Progenitor cell of endocrine pancreas (in vitro differentiated cells): ENCODE measurements at regions not wholly inside any gene's neighbourhood (a gene's known extent, or its start where the extent isn't known, plus 50 kb on each side); places are given as distances from the start of the nearest gene placed in this dataset.
A peak's percentile ranks its signal among the peaks of the same experiment; 100 is the strongest.

Experiments
- DNase-seq: peaks from one replicate; pipeline ENCODE4 v3.0.0; 2021; ENCODE audit warnings: low spot score; ENCODE audit not compliant: unreplicated experiment
- H3K27ac Mint-ChIP-seq: 2 replicates; pipeline ENCODE4 v1.8.0; 2021; ENCODE audit warnings: mild to moderate bottlenecking, moderate library complexity, mixed read lengths
- H3K27me3 Mint-ChIP-seq: 2 replicates; pipeline ENCODE4 v1.8.0; 2021; ENCODE audit warnings: mixed read lengths
- H3K36me3 Mint-ChIP-seq: 2 replicates; pipeline ENCODE4 v1.8.0; 2022; ENCODE audit warnings: mixed read lengths; ENCODE audit not compliant: insufficient read depth
- H3K4me1 Mint-ChIP-seq: 2 replicates; pipeline ENCODE4 v1.8.0; 2021; ENCODE audit warnings: low read depth, mixed read lengths
- H3K4me3 Mint-ChIP-seq: 2 replicates; pipeline ENCODE4 v1.8.0; 2021; ENCODE audit warnings: low read depth, mild to moderate bottlenecking, moderate library complexity, mixed read lengths
- H3K9me3 Mint-ChIP-seq: 2 replicates; pipeline ENCODE4 v1.8.0; 2021; ENCODE audit warnings: low read depth, mixed read lengths
- CTCF ChIP-seq: fragments of 200-600 bp; sonication (generic); IDR thresholded peaks from one replicate; pipeline ENCODE4 v1.5.0; 2021; ENCODE audit warnings: antibody characterized with exemption, mild to moderate bottlenecking; ENCODE audit not compliant: unreplicated experiment

- H3K9me3 Mint-ChIP-seq, result no peaks in the 10 kb centered on the region
- no peaks in the 10 kb centered on the region for H3K36me3 Mint-ChIP-seq
- no peak for DNase-seq
- peaks cover 10% of the 10 kb centered on the region for H3K27me3 Mint-ChIP-seq
- H3K4me3 Mint-ChIP-seq, result no peak overlapping the region
- no peak overlapping the region for H3K27ac Mint-ChIP-seq
- H3K4me1 Mint-ChIP-seq, result peaks cover 10% of the 10 kb centered on the region
- TF ChIP-seq CTCF, result no peak
Measured at GRCh38 chr7:21243265-21243664, 184.6 kb upstream of the SP4 start.

- peak overlapping the region; percentile 81 for H3K27ac Mint-ChIP-seq
- H3K4me3 Mint-ChIP-seq, result no peak overlapping the region
- no peak for DNase-seq
- peaks cover 19% of the 10 kb centered on the region for H3K4me1 Mint-ChIP-seq
- H3K27me3 Mint-ChIP-seq, result peaks cover 43% of the 10 kb centered on the region
- TF ChIP-seq CTCF, result peak; percentile 11
- no peaks in the 10 kb centered on the region for H3K36me3 Mint-ChIP-seq
- H3K9me3 Mint-ChIP-seq, result no peaks in the 10 kb centered on the region
Measured at GRCh38 chr7:21251151-21251800, 176.6 kb upstream of the SP4 start.

- Mint-ChIP-seq H3K36me3 (no peaks in the 10 kb centered on the region), H3K27ac (no peak overlapping the region), H3K4me1 (peaks cover 19% of the 10 kb centered on the region), H3K4me3 (no peak overlapping the region), H3K27me3 (peaks cover 36% of the 10 kb centered on the region), H3K9me3 (no peaks in the 10 kb centered on the region)
- TF ChIP-seq CTCF, result peak; percentile 80
- peak; percentile 46 for DNase-seq
Measured at GRCh38 chr7:21253740-21254687, 173.9 kb upstream of the SP4 start.

DNA sequence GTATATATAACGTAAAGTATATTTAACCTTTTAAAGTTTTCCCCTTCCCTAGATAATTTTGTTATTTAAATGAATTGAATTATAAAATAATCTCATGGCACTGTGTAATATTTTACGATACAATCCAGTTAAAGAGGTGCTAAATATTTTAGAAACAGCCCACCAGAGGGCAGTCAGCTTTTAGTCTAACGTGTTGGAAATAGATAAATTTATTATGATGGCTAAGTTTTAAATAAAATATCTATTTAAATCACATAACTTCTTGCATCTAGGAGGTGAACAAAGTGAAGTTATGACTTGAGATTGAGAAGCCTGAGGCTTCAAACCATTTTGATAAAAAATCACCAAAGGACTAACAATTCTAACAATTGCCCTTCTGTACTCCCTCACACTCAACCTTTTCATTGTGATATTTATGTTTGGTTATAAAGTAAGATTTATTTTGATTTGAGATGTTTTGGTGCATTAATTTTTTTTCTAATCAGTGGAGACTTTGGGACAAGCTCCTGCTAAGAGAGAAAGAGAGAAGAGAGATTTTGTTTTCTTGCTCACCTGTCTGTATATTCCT, 171.5 kb upstream of the SP4 start:
- no peak for DNase-seq
- peaks cover 31% of the 10 kb centered on the region for H3K27me3 Mint-ChIP-seq
- peaks cover 14% of the 10 kb centered on the region for H3K4me1 Mint-ChIP-seq
- no peaks in the 10 kb centered on the region for H3K36me3 Mint-ChIP-seq
- H3K9me3 Mint-ChIP-seq, result no peaks in the 10 kb centered on the region
- H3K4me3 Mint-ChIP-seq, result no peak overlapping the region
- H3K27ac Mint-ChIP-seq, result no peak overlapping the region
- peak; percentile 72 for TF ChIP-seq CTCF

GRCh38 chr7:21260939-21261338, 166.9 kb upstream of the SP4 start:
- H3K4me3 Mint-ChIP-seq, result no peak overlapping the region
- TF ChIP-seq CTCF, result no peak
- no peaks in the 10 kb centered on the region for H3K9me3 Mint-ChIP-seq
- H3K36me3 Mint-ChIP-seq, result no peaks in the 10 kb centered on the region
- H3K27me3 Mint-ChIP-seq, result peaks cover under 1% of the 10 kb centered on the region
- no peak overlapping the region for H3K27ac Mint-ChIP-seq
- H3K4me1 Mint-ChIP-seq, result peaks cover 3% of the 10 kb centered on the region
- DNase-seq, result no peak
